Liver (tissue), 8 donors: ENCODE measurements at regions not wholly inside any gene's neighbourhood (a gene's known extent, or its start where the extent isn't known, plus 50 kb on each side); places are given as distances from the start of the nearest gene placed in this dataset.

Experiments used
- DNase-seq: peaks from one replicate; pipeline ENCODE4 v3.0.0-alpha.2; 2017; ENCODE audit warnings: low spot score
- H3K27ac ChIP-seq, 2 donors: one replicate each; pipeline ENCODE4 v1.7.0; 2013; ENCODE audit warnings: inconsistent platforms in 2 of 2, low read length in 2 of 2, control low read depth in 1 of 2, low read depth in 1 of 2, mild to moderate bottlenecking in 1 of 2
- H3K27me3 ChIP-seq, 4 donors: one replicate each; pipeline versions ENCODE4 v1.6.1 to v1.7.0; 2013; ENCODE audit warnings: low read length in 3 of 4, inconsistent platforms in 1 of 4, mild to moderate bottlenecking in 1 of 4, moderate library complexity in 1 of 4; ENCODE audit not compliant: control insufficient read depth in 4 of 4, insufficient read depth in 4 of 4
- H3K36me3 ChIP-seq, 4 donors: one replicate each; pipeline versions ENCODE4 v1.6.1 to v1.7.0; 2013; ENCODE audit warnings: low read length in 3 of 4, mild to moderate bottlenecking in 3 of 4, low read depth in 1 of 4, moderate library complexity in 1 of 4; ENCODE audit not compliant: control insufficient read depth in 4 of 4, insufficient read depth in 3 of 4
- H3K4me1 ChIP-seq, 4 donors: one replicate each; pipeline versions ENCODE4 v1.6.1 to v1.7.0; 2013; ENCODE audit warnings: low read length in 3 of 4, mild to moderate bottlenecking in 3 of 4, moderate library complexity in 1 of 4; ENCODE audit not compliant: control insufficient read depth in 4 of 4, insufficient read depth in 4 of 4
- H3K4me3 ChIP-seq, 3 donors: one replicate each; pipeline versions ENCODE4 v1.6.1 to v1.7.0; 2013; ENCODE audit warnings: low read length in 3 of 3, control low read depth in 1 of 3, low read depth in 1 of 3, mild to moderate bottlenecking in 1 of 3
- H3K9ac ChIP-seq, 2 donors: one replicate each; pipeline ENCODE4 v1.7.0; 2013; ENCODE audit warnings: low read length in 2 of 2, mild to moderate bottlenecking in 2 of 2, moderate library complexity in 2 of 2, control low read depth in 1 of 2, low read depth in 1 of 2
- H3K9me3 ChIP-seq, 4 donors: one replicate each; pipeline versions ENCODE4 v1.6.1 to v1.7.0; 2013; ENCODE audit warnings: low read length in 3 of 4; ENCODE audit not compliant: control insufficient read depth in 4 of 4
- CTCF ChIP-seq: fragments of 150-350 bp; IDR thresholded peaks from 2 replicates; pipeline ENCODE4 v1.5.1; 2017; ENCODE audit warnings: improper control_type of control experiment, low read depth, low read length; ENCODE audit not compliant: missing input control
- FOXA1 ChIP-seq: IDR thresholded peaks from 2 replicates; pipeline ENCODE4 v1.6.1; 2016; ENCODE audit warnings: antibody characterized with exemption
- FOXA2 ChIP-seq: IDR thresholded peaks from 2 replicates; pipeline ENCODE4 v1.6.1; 2016; ENCODE audit warnings: antibody characterized with exemption
- GABPA ChIP-seq, 2 donors: IDR thresholded peaks in 1 of 2; conservative IDR thresholded peaks in 1 of 2; 2 replicates each; pipeline ENCODE4 v1.6.1; 2016; ENCODE audit warnings: antibody characterized with exemption in 2 of 2, mild to moderate bottlenecking in 1 of 2, moderate library complexity in 1 of 2
- HNF4A ChIP-seq, 2 donors: conservative IDR thresholded peaks; 2 replicates each; pipeline ENCODE4 v1.6.1; 2016; ENCODE audit warnings: antibody characterized with exemption in 2 of 2, mild to moderate bottlenecking in 2 of 2
- HNF4G ChIP-seq: IDR thresholded peaks from 2 replicates; pipeline ENCODE4 v1.6.1; 2016; ENCODE audit warnings: antibody characterized with exemption
- JUND ChIP-seq, 2 donors: IDR thresholded peaks; 2 replicates each; pipeline ENCODE4 v1.6.1; 2016; ENCODE audit warnings: antibody characterized with exemption in 2 of 2
- RAD21 ChIP-seq, 2 donors: IDR thresholded peaks; 2 replicates each; pipeline ENCODE4 v1.6.1; 2016; ENCODE audit warnings: antibody characterized with exemption in 2 of 2, mild to moderate bottlenecking in 2 of 2
- REST ChIP-seq: IDR thresholded peaks from 2 replicates; pipeline ENCODE4 v1.6.1; 2016; ENCODE audit warnings: antibody characterized with exemption, mild to moderate bottlenecking
- RXRA ChIP-seq, 2 donors: IDR thresholded peaks; 2 replicates each; pipeline ENCODE4 v1.6.1; 2017 to 2018; ENCODE audit warnings: antibody characterized with exemption in 2 of 2, mild to moderate bottlenecking in 1 of 2
- SP1 ChIP-seq: IDR thresholded peaks from 2 replicates; pipeline ENCODE4 v1.6.1; 2018; ENCODE audit warnings: antibody characterized with exemption, mild to moderate bottlenecking
- TAF1 ChIP-seq: conservative IDR thresholded peaks from 2 replicates; pipeline ENCODE4 v1.6.1; 2016; ENCODE audit warnings: antibody characterized with exemption, mild to moderate bottlenecking
- YY1 ChIP-seq: IDR thresholded peaks from 2 replicates; pipeline ENCODE4 v1.6.1; 2016; ENCODE audit warnings: antibody characterized with exemption, mild to moderate bottlenecking
- ZBTB33 ChIP-seq: IDR thresholded peaks from 2 replicates; pipeline ENCODE4 v1.6.1; 2016; ENCODE audit warnings: antibody characterized with exemption
- WGBS: extraction: QIAGEN DNeasy Blood & Tissue Kit; methylation state at CpG from one replicate; pipeline ENCODE4 v1.1.7; 2013; 5-methylcytosine and 5-hydroxymethylcytosine counted together
- donor health status: healthy.
- donor health status: healthy.
- donor health status: healthy.
- donor health status: healthy.
- donor health status: healthy.

- no peak overlapping the region for H3K4me3 ChIP-seq
These were observed 347.0 kb downstream of the DOK5 start for GRCh38 chr20:54822386-54822785.

More at GRCh38 chr20:54822386-54822785, 347.0 kb downstream of the DOK5 start:
- peaks cover 0 to 5% (median 0%) of the 10 kb centered on the region in 4 donors for H3K27me3 ChIP-seq
- no peak overlapping the region for H3K9ac ChIP-seq
- no peaks in the 10 kb centered on the region for H3K36me3 ChIP-seq
- H3K27ac ChIP-seq, result no peak overlapping the region
- no peak for DNase-seq
- 55% methylated on average over 2 of the region's 2 CpGs for whole genome bisulfite sequencing
- TF ChIP-seq REST (no peak), SP1 (no peak), YY1 (no peak), TAF1 (no peak), GABPA (IDR thresholded peaks at IDR 0.05 in 1 of 2, conservative IDR thresholded peaks at IDR 0.05 in 1 of 2) (no peak), ZBTB33 (no peak), RAD21 (IDR thresholded peaks at IDR 0.05) (no peak), RXRA (IDR thresholded peaks at IDR 0.05) (no peak), FOXA1 (no peak), FOXA2 (no peak), HNF4A (conservative IDR thresholded peaks at IDR 0.05) (no peak), CTCF (no peak), HNF4G (no peak), JUND (IDR thresholded peaks at IDR 0.05) (no peak)
- peaks cover 0 to 2% (median 0%) of the 10 kb centered on the region in 4 donors for H3K9me3 ChIP-seq
- H3K4me1 ChIP-seq, result no peaks in the 10 kb centered on the region
